Suprapubic skin (tissue), 4 donors: ENCODE measurements at regions not wholly inside any gene's neighbourhood (a gene's known extent, or its start where the extent isn't known, plus 50 kb on each side); places are given as distances from the start of the nearest gene placed in this dataset.

Experiments used
- DNase-seq, 2 donors: peaks; one replicate each; pipeline ENCODE4 v3.0.0-alpha.2; 2019; ENCODE audit warnings: low spot score in 2 of 2
- H3K27ac ChIP-seq: fragments of 200-600 bp; sonication (generic); one replicate; pipeline ENCODE4 v1.5.1; 2019
- H3K27me3 ChIP-seq: fragments of 200-600 bp; sonication (generic); one replicate; pipeline ENCODE4 v1.5.1; 2019
- H3K36me3 ChIP-seq: fragments of 200-600 bp; sonication (generic); one replicate; pipeline ENCODE4 v1.5.1; 2019
- H3K4me1 ChIP-seq: fragments of 200-600 bp; sonication (generic); one replicate; pipeline ENCODE4 v1.5.1; 2019
- H3K4me3 ChIP-seq: fragments of 200-600 bp; sonication (generic); one replicate; pipeline ENCODE4 v1.5.1; 2019; ENCODE audit warnings: mild to moderate bottlenecking
- H3K9me3 ChIP-seq: fragments of 200-600 bp; sonication (generic); one replicate; pipeline ENCODE4 v1.5.1; 2019
- CTCF ChIP-seq, 2 donors: fragments of 200-600 bp in 1 of 2; fragments of 450-650 bp in 1 of 2; sonication (generic) in 1 of 2; IDR thresholded peaks; one replicate each; pipeline ENCODE4 v1.5.1; 2016 to 2019; ENCODE audit warnings: antibody characterized with exemption in 2 of 2, mild to moderate bottlenecking in 1 of 2, moderate library complexity in 1 of 2
- EP300 ChIP-seq: sonication (generic); formaldehyde crosslinking; IDR thresholded peaks from one replicate; pipeline ENCODE4 v1.6.1; 2017; ENCODE audit warnings: antibody characterized with exemption
- POLR2A ChIP-seq, 2 donors: fragments of 450-650 bp; IDR thresholded peaks; one replicate each; pipeline ENCODE4 v1.6.1; 2017; ENCODE audit warnings: antibody characterized with exemption in 2 of 2, mild to moderate bottlenecking in 2 of 2, moderate library complexity in 2 of 2
- POLR2AphosphoS5 ChIP-seq, 3 donors: sonication (generic); formaldehyde crosslinking; IDR thresholded peaks; one replicate each; pipeline ENCODE4 v1.6.1; 2017; ENCODE audit warnings: antibody characterized with exemption in 3 of 3
- WGBS: methylation state at CpG from one replicate; pipeline ENCODE4 v1.1.5; 2018; 5-methylcytosine and 5-hydroxymethylcytosine counted together

GRCh38 chr12:89918172-89918846 is 209.7 kb upstream of the ATP2B1 start:
- Histone ChIP-seq H3K27ac (no peak overlapping the region), H3K9me3 (no peaks in the 10 kb centered on the region), H3K27me3 (no peaks in the 10 kb centered on the region), H3K4me1 (no peaks in the 10 kb centered on the region), H3K36me3 (no peaks in the 10 kb centered on the region), H3K4me3 (no peak overlapping the region)
- DNase-seq, result no peak
- WGBS, result 86% methylated on average over 5 of the region's 5 CpGs
- TF ChIP-seq POLR2AphosphoS5 (IDR thresholded peaks at IDR 0.05), result no peak

- Histone ChIP-seq H3K27me3 (no peaks in the 10 kb centered on the region), H3K9me3 (no peaks in the 10 kb centered on the region), H3K36me3 (no peaks in the 10 kb centered on the region), H3K4me3 (no peak overlapping the region), H3K27ac (no peak overlapping the region), H3K4me1 (no peaks in the 10 kb centered on the region)
- TF ChIP-seq EP300 (no peak), CTCF (IDR thresholded peaks at IDR 0.05) (no peak), POLR2AphosphoS5 (IDR thresholded peaks at IDR 0.05) (no peak), POLR2A (IDR thresholded peaks at IDR 0.05) (no peak)
- 93% methylated on average over 5 of the region's 5 CpGs for WGBS
- no peak for DNase-seq
Observed at GRCh38 chr12:89909753-89910152, 201.1 kb upstream of the ATP2B1 start.

GRCh38 chr12:89907659-89908058 is 199.0 kb upstream of the ATP2B1 start:
- Histone ChIP-seq H3K27ac (no peak overlapping the region), H3K4me1 (no peaks in the 10 kb centered on the region), H3K9me3 (no peaks in the 10 kb centered on the region), H3K4me3 (no peak overlapping the region), H3K36me3 (no peaks in the 10 kb centered on the region), H3K27me3 (no peaks in the 10 kb centered on the region)
- 34% methylated on average over 2 of the region's 2 CpGs for WGBS
- DNase-seq, result no peak
- TF ChIP-seq CTCF (IDR thresholded peaks at IDR 0.05) (no peak), POLR2AphosphoS5 (IDR thresholded peaks at IDR 0.05) (no peak), POLR2A (IDR thresholded peaks at IDR 0.05) (no peak), EP300 (no peak)

GRCh38 chr12:89906824-89907223 is 198.2 kb upstream of the ATP2B1 start:
- Histone ChIP-seq H3K27me3 (no peaks in the 10 kb centered on the region), H3K4me1 (no peaks in the 10 kb centered on the region), H3K4me3 (no peak overlapping the region), H3K9me3 (no peaks in the 10 kb centered on the region), H3K36me3 (no peaks in the 10 kb centered on the region), H3K27ac (no peak overlapping the region)
- DNase-seq, result no peak
- no peak for TF ChIP-seq POLR2A (IDR thresholded peaks at IDR 0.05)
- TF ChIP-seq EP300, result no peak
- TF ChIP-seq POLR2AphosphoS5 (IDR thresholded peaks at IDR 0.05), result no peak
- TF ChIP-seq CTCF (IDR thresholded peaks at IDR 0.05), result no peak
- 89% methylated on average over 4 of the region's 4 CpGs for WGBS

- Histone ChIP-seq H3K27ac (no peak overlapping the region), H3K9me3 (no peaks in the 10 kb centered on the region), H3K4me1 (no peaks in the 10 kb centered on the region), H3K27me3 (no peaks in the 10 kb centered on the region), H3K36me3 (no peaks in the 10 kb centered on the region), H3K4me3 (no peak overlapping the region)
- no peak for DNase-seq
- TF ChIP-seq CTCF (IDR thresholded peaks at IDR 0.05) (no peak), POLR2AphosphoS5 (IDR thresholded peaks at IDR 0.05) (no peak), POLR2A (IDR thresholded peaks at IDR 0.05) (no peak), EP300 (no peak)
Observed at GRCh38 chr12:89906178-89906577, 197.5 kb upstream of the ATP2B1 start.
